ENCODE measurements at regions not wholly inside any gene's neighbourhood (a gene's known extent, or its start where the extent isn't known, plus 50 kb on each side); places are given as distances from the start of the nearest gene placed in this dataset.
A peak's percentile ranks its signal among the peaks of the same experiment; 100 is the strongest.

DNA sequence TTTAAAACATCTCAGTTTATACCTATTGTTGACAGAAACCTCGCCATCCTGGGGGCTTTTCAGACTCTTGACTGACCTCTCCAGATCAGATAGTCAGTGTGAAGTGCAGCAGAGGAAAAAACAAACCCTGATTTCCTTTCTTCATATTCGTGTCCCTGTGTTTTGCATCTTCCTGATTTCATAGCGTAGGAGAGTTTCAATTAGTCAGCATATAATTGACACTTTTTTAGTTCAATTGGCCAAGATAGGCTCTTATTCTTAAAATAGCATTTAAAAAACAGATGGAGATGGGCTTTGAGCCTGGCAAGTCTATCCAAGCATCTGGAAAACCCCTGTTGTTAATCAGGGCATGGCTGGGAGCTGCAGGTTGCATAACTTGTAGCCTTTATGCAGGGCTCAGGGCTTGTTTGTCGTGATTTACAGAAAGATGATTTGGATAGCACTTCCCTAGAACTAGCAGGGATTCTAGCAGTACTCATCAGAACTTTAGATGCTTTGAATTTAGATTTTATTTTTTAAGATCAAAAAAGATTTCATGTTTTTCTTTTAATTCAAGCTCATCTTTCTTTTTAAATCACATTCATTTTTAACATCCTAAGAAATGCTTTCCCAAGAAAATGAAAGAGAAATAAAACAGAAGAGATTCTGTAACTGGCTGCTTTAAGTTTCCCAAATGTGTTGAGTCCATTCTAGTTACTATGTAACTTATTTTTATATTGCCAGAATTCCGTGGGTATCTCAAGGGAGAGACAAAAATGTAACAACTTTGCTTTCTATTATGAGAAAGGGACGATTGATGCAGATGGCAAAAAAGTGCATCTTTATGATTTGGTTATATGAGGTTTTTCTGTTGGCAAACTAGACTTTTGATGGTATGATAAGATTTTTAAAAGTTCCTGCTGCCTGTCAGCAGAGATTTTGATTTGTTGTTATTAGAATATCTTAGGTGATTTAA, 270.8 kb upstream of the FZD8 start:
- DNase-seq: no peak

DNA sequence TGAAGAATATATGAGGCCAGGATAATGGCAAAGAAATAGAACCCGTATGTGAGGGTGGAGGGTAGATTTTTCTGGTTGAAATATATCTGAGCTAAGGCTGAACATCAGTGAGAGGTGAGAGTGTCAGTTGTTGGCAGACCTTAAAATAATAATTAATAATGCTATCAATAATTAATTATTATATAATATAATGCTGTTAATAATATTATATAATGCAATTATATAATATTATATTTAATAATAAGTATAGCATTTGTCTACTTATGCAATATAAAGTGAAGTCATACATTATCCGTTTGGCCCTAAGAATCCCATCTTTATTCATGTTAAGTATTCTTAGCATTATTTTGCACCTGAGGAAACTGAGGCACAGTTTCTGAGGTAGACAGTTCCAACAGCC, 269.9 kb upstream of the FZD8 start:
- no peak for DNase-seq

DNA sequence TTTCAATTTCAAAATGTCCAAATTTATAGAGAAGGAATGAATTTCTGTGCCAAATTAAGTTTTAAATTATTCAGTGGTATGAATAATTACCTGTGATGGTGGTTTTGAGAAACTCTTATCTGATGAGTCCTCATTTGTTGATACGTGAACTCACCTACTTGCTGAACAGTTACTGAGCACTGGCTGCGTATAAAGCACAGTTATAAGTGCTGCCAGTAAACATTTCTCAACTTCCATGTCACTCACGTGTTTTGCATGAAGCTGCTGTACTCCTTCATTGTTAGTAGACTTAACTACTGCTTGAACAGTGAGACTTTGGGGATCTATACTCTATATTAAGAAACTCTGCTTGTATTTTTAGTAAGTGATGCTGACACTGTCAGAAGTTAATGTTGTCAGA, 269.1 kb upstream of the FZD8 start:
- no peak for DNase-seq

- no peak for DNase-seq
Observed at GRCh38 chr10:35910234-35910633, 268.1 kb upstream of the FZD8 start.

GRCh38 chr10:35909121-35909720, 267.1 kb upstream of the FZD8 start:
- DNase-seq: no peak

- DNase-seq: no peak
Observed at GRCh38 chr10:35908451-35908850, 266.4 kb upstream of the FZD8 start.

- no peak for DNase-seq
Observed at GRCh38 chr10:35907548-35907947, 265.5 kb upstream of the FZD8 start.

DNA sequence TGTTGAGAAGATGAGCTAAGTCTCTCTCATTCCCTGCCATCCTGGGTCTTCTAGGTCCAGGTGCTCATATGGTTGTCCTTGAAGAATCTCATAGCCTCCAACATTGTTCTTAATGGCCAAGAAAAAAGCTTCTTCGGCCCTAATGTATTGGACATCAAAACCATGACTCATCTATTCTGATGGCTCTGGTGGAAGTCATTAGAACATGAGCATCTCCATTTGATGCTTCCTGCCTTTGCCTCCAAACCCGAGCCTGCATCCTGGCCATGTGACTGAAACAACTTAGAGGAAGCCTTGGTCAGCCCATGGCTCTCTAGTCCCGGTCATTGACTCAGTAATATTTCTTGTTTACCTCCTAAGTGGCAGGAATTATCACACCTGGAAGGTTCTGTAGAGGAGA, 264.1 kb upstream of the FZD8 start:
- DNase-seq: no peak

- DNase-seq: no peak
Observed at GRCh38 chr10:35903021-35903420, 260.9 kb upstream of the FZD8 start.

DNA sequence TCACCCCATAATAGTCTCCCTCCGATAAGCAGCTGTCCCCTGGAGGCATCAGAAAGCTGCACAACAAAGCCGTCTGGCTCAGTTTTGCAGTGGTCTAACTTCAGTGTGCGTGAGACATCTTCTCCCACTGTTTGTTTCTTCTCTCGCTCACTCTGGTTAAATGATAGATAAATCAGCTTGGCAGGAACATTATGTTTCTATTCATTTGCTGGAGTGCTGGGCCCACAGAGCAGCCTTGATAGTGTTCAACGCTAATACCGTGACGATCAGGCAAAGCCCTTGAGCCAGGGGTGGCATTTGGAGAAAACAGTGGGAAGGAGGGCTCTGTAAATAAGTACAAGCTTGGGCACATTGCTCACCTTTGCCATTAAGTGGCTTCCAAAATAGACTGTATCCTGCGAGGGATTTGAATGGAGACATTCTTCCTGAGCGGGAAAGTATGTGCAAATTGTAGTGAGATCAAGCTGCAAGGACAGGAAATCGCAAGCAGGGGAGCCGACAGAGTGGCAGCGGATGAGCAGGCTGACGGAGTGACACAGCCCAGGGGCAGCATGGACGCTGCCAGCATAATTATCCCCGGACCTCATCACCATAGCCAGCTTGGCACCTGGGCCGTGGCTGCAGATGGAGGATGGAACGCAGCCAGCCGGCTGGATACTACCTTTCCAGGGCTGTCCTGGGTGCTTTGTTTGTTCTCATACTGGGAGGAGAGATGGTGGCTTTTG, 256.8 kb upstream of the FZD8 start:
- DNase-seq: peak; percentile 2

- no peak for DNase-seq
Observed at GRCh38 chr10:35896001-35896400, 253.9 kb upstream of the FZD8 start.

GRCh38 chr10:35895331-35895730, 253.2 kb upstream of the FZD8 start:
- DNase-seq: no peak

DNA sequence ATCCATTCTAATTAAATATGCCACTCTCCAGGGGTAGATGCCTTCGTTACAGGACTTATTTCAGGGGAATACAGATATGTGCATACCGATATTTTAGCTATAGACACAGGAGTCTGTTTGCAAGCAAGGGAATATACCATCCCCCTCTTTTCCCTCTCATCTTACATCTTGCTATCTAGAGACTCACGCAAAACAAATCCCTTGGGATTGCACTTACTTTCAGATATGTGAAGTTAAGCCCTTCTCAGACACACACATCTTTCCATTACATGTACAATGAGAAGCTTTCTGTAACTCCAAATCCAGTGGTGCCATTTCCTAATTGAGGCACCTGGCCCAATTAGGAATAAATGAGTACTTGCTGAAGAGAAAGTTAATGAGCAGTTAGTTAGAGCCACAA, 250.4 kb upstream of the FZD8 start:
- no peak for DNase-seq

GRCh38 chr10:35890676-35891495, 248.8 kb upstream of the FZD8 start:
- DNase-seq: no peak

DNA sequence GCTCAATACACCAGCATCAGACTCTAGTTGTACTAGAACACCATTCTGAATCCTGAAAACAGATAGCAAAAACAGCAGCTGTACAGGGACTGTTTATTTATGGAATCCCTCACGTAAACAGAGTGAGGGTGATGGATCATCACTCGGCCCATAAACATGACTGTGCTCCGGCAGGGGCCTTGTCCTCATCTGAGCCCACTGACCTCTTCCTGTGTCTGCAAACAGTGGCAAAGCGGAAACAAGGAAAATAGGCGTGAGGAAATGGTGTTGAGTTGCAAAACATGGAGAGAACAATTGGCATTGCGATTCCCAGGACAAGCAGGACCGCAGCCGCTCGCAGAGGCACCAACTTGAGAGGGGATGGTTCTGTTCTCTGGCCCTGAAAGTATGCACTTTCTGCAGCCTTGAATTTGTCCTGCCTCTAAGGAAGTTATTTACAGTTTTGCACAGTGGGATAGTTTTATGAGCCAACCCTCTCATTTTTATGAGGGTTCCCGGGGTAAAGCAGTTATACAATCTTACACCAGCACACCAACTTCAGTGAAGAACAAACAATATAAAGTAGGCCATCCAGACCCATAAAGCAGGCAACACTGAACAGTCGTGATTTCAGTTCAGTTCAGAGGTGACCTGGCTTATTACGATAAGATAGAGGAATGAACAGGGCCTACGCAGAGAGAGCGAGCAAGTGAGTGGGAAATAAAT, 248.0 kb upstream of the FZD8 start:
- no peak for DNase-seq

GRCh38 chr10:35889226-35889625, 247.1 kb upstream of the FZD8 start:
- DNase-seq: no peak

- no peak for DNase-seq
Observed at GRCh38 chr10:35888400-35888799, 246.3 kb upstream of the FZD8 start.

DNA sequence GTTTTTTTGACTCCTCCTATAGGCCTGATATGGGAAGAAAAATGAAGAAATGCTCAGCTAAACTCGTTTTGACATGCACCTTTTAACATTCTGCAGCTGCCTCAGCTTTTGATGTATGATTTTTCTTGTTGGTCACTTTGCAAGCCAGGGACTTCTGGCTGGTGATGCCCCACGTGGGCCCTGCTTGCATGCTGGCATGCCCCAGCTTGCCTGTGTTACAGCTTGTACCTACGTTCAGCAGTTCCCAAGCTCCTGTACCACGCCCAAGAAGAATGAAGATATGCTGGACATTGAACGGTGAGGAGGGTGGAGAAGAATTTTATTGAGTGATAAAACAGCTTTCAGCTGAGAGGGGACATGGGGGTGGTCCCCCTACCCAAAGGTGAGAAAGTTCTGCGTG, 245.6 kb upstream of the FZD8 start:
- no peak for DNase-seq

DNA sequence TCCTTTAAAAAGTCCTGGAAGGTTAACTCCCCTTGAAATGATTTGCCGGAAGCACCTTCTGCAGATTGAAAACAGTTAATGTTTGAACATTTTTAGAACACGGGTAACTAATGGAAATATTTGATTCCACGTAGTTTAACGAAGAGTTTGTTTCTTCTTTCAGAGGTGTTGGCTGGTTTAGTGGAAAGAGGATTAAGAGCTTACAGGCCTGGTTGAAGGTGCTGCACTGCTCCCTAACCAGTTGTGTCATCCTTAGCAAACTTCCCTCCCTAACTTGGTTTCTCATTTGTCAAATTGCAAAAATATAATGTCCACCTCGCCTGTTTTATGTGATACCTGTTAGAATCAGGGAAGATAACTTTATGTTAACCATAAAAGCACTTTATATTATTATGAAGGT, 243.0 kb upstream of the FZD8 start:
- DNase-seq: no peak

GRCh38 chr10:35884657-35885071, 242.6 kb upstream of the FZD8 start:
- no peak for DNase-seq

DNA sequence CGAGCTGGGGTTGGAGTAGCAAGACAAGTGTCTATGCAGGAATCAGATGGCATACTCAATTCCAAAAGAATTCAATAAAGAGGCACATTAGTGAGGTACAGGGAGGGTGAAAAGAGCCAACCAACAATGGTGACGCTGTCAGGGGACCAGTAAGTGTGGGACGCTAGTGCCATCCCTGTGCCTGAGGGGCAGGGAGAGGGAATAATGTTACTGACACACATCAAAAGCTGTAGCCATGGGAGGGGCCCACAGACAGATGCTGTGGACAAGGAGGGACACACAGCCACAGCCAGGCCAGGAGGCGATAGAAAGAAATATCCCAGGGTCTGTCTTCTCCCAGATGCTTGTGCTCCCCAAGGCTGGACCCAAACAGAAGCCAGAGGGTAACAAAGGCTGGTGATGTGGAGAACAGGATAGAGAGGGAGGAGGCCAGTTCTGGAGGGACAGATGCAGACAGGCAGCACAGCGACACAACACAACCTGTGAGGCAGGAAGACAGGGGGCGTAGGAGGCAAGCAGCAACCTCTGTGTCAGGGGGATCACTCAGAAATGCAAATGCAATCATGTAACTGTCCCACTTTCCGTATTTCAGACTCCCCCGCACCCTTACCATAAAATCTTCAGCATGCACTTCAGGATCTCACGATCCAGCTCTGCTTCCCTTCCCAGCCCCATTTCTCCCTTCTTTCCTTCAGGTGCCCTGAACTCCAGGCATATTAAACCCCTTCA, 240.5 kb upstream of the FZD8 start:
- DNase-seq: no peak

DNA sequence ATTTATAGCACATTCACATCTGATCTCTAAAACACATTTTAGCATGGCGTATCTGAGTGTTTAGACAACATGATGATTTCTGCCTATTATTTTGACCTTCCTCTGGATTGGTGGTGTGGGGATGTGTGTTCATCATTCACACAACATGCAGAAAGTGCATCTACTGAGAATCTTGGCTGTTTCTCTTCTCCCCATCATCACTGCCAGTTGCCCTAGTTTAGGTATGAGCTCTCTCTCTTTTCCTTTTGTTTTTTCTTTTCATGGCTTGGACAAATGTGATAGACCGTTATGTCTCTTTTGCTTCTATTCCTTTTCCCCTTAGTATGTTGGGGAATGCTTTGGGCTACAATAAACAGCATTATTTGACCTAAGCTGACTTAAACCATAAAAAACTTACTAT, 239.2 kb upstream of the FZD8 start:
- no peak for DNase-seq
